Stimulated activated CD4-positive, alpha-beta T cell treated with anti-CD3 and anti-CD28 coated beads, Interleukin-4, amount 100 ng/mL, for 48 hours (primary cell): ENCODE measurements at regions not wholly inside any gene's neighbourhood (a gene's known extent, or its start where the extent isn't known, plus 50 kb on each side); places are given as distances from the start of the nearest gene placed in this dataset.
"Not testable (repeated sequence)": the region's sequence is repeated elsewhere in the genome, so short reads cannot be mapped to it uniquely, and the experiment has no call there.

Source experiments
- DNase-seq, 2 donors: peaks; one replicate each; pipeline ENCODE4 v3.0.0-alpha.2; 2020; ENCODE audit warnings: low read depth in 2 of 2

GRCh38 chr21:28132713-28133112 is 860.0 kb downstream of the LTN1 start:
- no peak for DNase-seq

GRCh38 chr21:28127175-28127785 is 865.4 kb downstream of the LTN1 start:
- no peak for DNase-seq

GRCh38 chr21:28126521-28127174 is 866.0 kb downstream of the LTN1 start:
- DNase-seq = no peak

- no peak for DNase-seq
Observed at GRCh38 chr21:28124541-28124940, 868.1 kb downstream of the LTN1 start.

- DNase-seq = no peak
Observed at GRCh38 chr21:28118570-28118969, 874.1 kb downstream of the LTN1 start.

- not testable (repeated sequence) for DNase-seq
Observed at GRCh38 chr21:28114986-28115385, 877.7 kb downstream of the LTN1 start.

GRCh38 chr21:28113718-28114117 is 879.0 kb downstream of the LTN1 start:
- no peak for DNase-seq

- no peak for DNase-seq
Observed at GRCh38 chr21:28112511-28112910, 880.2 kb downstream of the LTN1 start.

- no peak for DNase-seq
Observed at GRCh38 chr21:28111151-28111619, 881.5 kb downstream of the LTN1 start.

GRCh38 chr21:28110716-28111115 is 882.0 kb downstream of the LTN1 start:
- DNase-seq = no peak

- DNase-seq = no peak
Observed at GRCh38 chr21:28110074-28110473, 882.6 kb downstream of the LTN1 start.

GRCh38 chr21:28106370-28106890 is 886.2 kb downstream of the LTN1 start:
- no peak for DNase-seq

- no peak for DNase-seq
Observed at GRCh38 chr21:28104346-28104745, 888.3 kb downstream of the LTN1 start.

GRCh38 chr21:28100366-28100765 is 892.3 kb downstream of the LTN1 start:
- DNase-seq = no peak

- no peak for DNase-seq
Observed at GRCh38 chr21:28099001-28099705, 893.5 kb downstream of the LTN1 start.

- DNase-seq = no peak
Observed at GRCh38 chr21:28091466-28091865, 901.2 kb downstream of the LTN1 start.

GRCh38 chr21:28090546-28090945 is 902.1 kb downstream of the LTN1 start:
- DNase-seq = no peak

- DNase-seq = no peak
Observed at GRCh38 chr21:28089599-28090441, 902.9 kb downstream of the LTN1 start.

GRCh38 chr21:28086861-28087581 is 905.7 kb downstream of the LTN1 start:
- no peak for DNase-seq

- no peak for DNase-seq
Observed at GRCh38 chr21:28084951-28085350, 907.7 kb downstream of the LTN1 start.

- DNase-seq = no peak
Observed at GRCh38 chr21:28083350-28083749, 909.3 kb downstream of the LTN1 start.
